Panc1 (cell line): ENCODE measurements at regions not wholly inside any gene's neighbourhood (a gene's known extent, or its start where the extent isn't known, plus 50 kb on each side); places are given as distances from the start of the nearest gene placed in this dataset.

ENCODE experiments used
- ATAC-seq: fragments of 200-7000 bp; cut with Tn5 transposase; 2 replicates; pipeline ENCODE4 v1.9.1; 2020; ENCODE audit warnings: mild to moderate bottlenecking, moderate library complexity
- BruUV-seq: library from RNA; stranded (reverse); fragments of 400-500 nt; replicated peaks from 2 replicates; lab custom pipeline; 2021; lab: Mats Ljungman, UMichigan
- CTCF ChIA-PET: fragments of 300-600 bp; sonication (Branson Sonifier 250); formaldehyde crosslinking; loops from one replicate; lab custom pipeline; 2022; ENCODE audit warnings: antibody characterized with exemption; lab: Charles Lee
- POLR2A ChIA-PET: fragments of 300-600 bp; sonication (Branson Sonifier 250); formaldehyde crosslinking; loops from one replicate; lab custom pipeline; 2022; ENCODE audit warnings: antibody characterized with exemption; lab: Charles Lee
- DNase-seq: peaks from one replicate; pipeline ENCODE4 v3.0.0-alpha.2; 2010; ENCODE audit warnings: low read depth, low spot score
- H3K27ac ChIP-seq: 2 replicates; pipeline ENCODE4 v1.5.1; 2011; ENCODE audit warnings: mild to moderate bottlenecking, low read length, inconsistent platforms
- H3K27me3 ChIP-seq: fragments of 200-500 bp; sonication (Bioruptor generic); 2 replicates; pipeline ENCODE4 v1.6.0; 2014; ENCODE audit warnings: low read length, inconsistent platforms; ENCODE audit not compliant: control insufficient read depth, insufficient read depth
- H3K36me3 ChIP-seq: fragments of 200-500 bp; sonication (Bioruptor generic); 2 replicates; pipeline ENCODE4 v1.5.1; 2014; ENCODE audit warnings: inconsistent platforms, mild to moderate bottlenecking, low read length, moderate library complexity; ENCODE audit not compliant: control insufficient read depth, insufficient read depth
- H3K4me1 ChIP-seq: 2 replicates; pipeline ENCODE4 v1.5.1; 2011; ENCODE audit warnings: inconsistent platforms, mild to moderate bottlenecking, low read length, moderate library complexity; ENCODE audit not compliant: control insufficient read depth, insufficient read depth
- H3K4me3 ChIP-seq, 2 experiments: 2 replicates each; pipeline ENCODE4 v1.5.1; 2011 to 2012; ENCODE audit warnings: low read depth in 2 of 2, low read length in 2 of 2, mild to moderate bottlenecking in 2 of 2, inconsistent platforms in 1 of 2, moderate library complexity in 1 of 2
- H3K9me3 ChIP-seq: fragments of 200-500 bp; sonication (Bioruptor generic); 2 replicates; pipeline ENCODE4 v1.5.1; 2014; ENCODE audit warnings: low read depth, mild to moderate bottlenecking, inconsistent platforms, low read length, moderate library complexity; ENCODE audit not compliant: control insufficient read depth, insufficient read depth
- POLR2AphosphoS5 ChIP-seq: IDR thresholded peaks from 2 replicates; pipeline ENCODE4 v1.6.1; 2012; ENCODE audit warnings: mild to moderate bottlenecking, low read depth, low read length, moderate library complexity
- SIN3A ChIP-seq: IDR thresholded peaks from 2 replicates; pipeline ENCODE4 v1.6.1; 2012; ENCODE audit warnings: low read depth, mild to moderate bottlenecking, low read length, moderate library complexity, borderline replicate concordance; ENCODE audit not compliant: insufficient read depth
- TCF7L2 ChIP-seq: IDR thresholded peaks from 2 replicates; pipeline ENCODE4 v1.6.1; 2011; ENCODE audit warnings: mild to moderate bottlenecking, low read depth, low read length, inconsistent platforms
- in situ Hi-C: cut with HindIII; loops from 2 replicates; pipeline ENCODE4 v1.10.0; 2016; ENCODE audit warnings: low sequenced_read_pairs, low pct_unique_long_range_greater_than_20kb
- intact Hi-C: fragments of 100-400 bp; cut with micrococcal nuclease; formaldehyde crosslinking; loops from one replicate; pipeline ENCODE4 v1.10.0; 2022; ENCODE audit not compliant: unreplicated experiment
- TF ChIP-seq, protein P1 (sequence below), 2 experiments: IDR thresholded peaks; 2 replicates each; pipeline ENCODE4 v1.6.1; 2011 to 2012; ENCODE audit warnings: low read depth in 2 of 2, control low read depth in 1 of 2, low read length in 1 of 2, mild to moderate bottlenecking in 1 of 2, moderate library complexity in 1 of 2; ENCODE audit not compliant: insufficient read depth in 1 of 2
- TF ChIP-seq, protein P2 (sequence below): fragments of 450-650 bp; IDR thresholded peaks from 2 replicates; pipeline ENCODE4 v1.5.1; 2017; ENCODE audit warnings: mild to moderate bottlenecking

DNA sequence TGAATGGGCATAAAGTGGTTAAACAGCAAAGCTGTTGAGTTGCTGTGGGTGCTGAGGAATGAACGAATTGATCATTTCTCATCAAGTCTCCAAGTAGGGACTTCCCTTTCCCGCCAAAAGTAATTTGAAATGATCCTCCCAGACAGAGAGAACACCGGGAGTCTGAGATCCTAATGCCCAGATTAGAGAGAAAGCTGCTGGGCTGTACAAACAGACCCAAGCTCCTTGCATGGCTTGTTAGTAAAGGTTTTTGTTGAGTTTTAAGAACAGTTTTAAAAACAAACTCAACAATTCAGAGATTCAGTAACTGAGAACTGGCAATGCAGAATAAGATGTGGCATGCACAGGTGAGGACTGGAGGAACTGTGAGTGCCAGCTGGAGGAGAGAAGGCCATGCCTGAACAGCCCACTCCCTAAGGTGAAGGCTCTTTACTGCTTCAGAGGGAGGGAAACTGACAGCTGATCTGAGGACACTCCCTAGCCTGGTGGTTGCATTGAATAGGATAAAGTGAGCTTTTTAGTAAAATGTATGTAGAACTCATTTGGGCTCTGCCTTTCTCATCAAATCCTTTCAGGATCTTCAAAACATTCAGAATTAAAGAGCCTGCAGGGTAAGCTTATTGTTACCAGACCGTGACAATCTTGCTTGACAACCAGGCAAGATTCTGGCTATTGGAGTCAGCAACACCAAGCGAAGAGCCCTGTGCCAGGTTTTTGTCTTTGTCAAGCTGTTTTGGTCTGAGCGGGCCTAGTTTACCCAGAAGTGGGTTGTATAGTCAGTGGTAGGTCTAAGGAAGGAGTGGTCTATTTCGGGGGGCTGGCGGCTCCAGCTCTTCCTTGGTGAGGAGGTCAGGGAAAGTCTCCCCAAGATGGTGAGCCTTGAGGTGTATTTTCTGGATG lies 63.2 kb upstream of the IGFBP5 start:
- CTCF ChIA-PET = interaction anchor here (0.6 kb wide), 1 partner anchor 238 kb away, joined by 3 read pairs; no protein-coding TSS in a partner anchor
- H3K4me1 ChIP-seq = no peaks in the 10 kb centered on the region
- no peak overlapping the region for H3K4me3 ChIP-seq
- H3K27me3 ChIP-seq = peaks cover 6% of the 10 kb centered on the region; the same call in 1 of the 2 replicates
- intact Hi-C loops = no loop called here
- POLR2A ChIA-PET = no interaction called here
- H3K9me3 ChIP-seq = no peaks in the 10 kb centered on the region
- no peak for DNase-seq
- ATAC-seq = no peak
- BruUV-seq = no TSS peak
- no peaks in the 10 kb centered on the region for H3K36me3 ChIP-seq
- TF ChIP-seq, protein P1, sequence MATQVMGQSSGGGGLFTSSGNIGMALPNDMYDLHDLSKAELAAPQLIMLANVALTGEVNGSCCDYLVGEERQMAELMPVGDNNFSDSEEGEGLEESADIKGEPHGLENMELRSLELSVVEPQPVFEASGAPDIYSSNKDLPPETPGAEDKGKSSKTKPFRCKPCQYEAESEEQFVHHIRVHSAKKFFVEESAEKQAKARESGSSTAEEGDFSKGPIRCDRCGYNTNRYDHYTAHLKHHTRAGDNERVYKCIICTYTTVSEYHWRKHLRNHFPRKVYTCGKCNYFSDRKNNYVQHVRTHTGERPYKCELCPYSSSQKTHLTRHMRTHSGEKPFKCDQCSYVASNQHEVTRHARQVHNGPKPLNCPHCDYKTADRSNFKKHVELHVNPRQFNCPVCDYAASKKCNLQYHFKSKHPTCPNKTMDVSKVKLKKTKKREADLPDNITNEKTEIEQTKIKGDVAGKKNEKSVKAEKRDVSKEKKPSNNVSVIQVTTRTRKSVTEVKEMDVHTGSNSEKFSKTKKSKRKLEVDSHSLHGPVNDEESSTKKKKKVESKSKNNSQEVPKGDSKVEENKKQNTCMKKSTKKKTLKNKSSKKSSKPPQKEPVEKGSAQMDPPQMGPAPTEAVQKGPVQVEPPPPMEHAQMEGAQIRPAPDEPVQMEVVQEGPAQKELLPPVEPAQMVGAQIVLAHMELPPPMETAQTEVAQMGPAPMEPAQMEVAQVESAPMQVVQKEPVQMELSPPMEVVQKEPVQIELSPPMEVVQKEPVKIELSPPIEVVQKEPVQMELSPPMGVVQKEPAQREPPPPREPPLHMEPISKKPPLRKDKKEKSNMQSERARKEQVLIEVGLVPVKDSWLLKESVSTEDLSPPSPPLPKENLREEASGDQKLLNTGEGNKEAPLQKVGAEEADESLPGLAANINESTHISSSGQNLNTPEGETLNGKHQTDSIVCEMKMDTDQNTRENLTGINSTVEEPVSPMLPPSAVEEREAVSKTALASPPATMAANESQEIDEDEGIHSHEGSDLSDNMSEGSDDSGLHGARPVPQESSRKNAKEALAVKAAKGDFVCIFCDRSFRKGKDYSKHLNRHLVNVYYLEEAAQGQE (IDR thresholded peaks at IDR 0.05; ENCODE audit: insufficient read depth in 1 of 2, low read depth in 2 of 2, low read length in 1 of 2) = no peak
- TF ChIP-seq, protein P2, sequence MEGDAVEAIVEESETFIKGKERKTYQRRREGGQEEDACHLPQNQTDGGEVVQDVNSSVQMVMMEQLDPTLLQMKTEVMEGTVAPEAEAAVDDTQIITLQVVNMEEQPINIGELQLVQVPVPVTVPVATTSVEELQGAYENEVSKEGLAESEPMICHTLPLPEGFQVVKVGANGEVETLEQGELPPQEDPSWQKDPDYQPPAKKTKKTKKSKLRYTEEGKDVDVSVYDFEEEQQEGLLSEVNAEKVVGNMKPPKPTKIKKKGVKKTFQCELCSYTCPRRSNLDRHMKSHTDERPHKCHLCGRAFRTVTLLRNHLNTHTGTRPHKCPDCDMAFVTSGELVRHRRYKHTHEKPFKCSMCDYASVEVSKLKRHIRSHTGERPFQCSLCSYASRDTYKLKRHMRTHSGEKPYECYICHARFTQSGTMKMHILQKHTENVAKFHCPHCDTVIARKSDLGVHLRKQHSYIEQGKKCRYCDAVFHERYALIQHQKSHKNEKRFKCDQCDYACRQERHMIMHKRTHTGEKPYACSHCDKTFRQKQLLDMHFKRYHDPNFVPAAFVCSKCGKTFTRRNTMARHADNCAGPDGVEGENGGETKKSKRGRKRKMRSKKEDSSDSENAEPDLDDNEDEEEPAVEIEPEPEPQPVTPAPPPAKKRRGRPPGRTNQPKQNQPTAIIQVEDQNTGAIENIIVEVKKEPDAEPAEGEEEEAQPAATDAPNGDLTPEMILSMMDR = no peak
- TF ChIP-seq POLR2AphosphoS5 (no peak), TCF7L2 (no peak), SIN3A (no peak)
- in situ Hi-C loops = no loop called here
- H3K27ac ChIP-seq = no peak overlapping the region

GRCh38 chr2:216757532-216757931 lies 62.2 kb upstream of the IGFBP5 start:
- Histone ChIP-seq H3K9me3 (no peaks in the 10 kb centered on the region), H3K4me3 (no peak overlapping the region), H3K36me3 (no peaks in the 10 kb centered on the region), H3K27me3 (peaks cover 6% of the 10 kb centered on the region; the same call in 1 of the 2 replicates), H3K27ac (no peak overlapping the region), H3K4me1 (no peaks in the 10 kb centered on the region)
- no peak for ATAC-seq
- no peak for TF ChIP-seq POLR2AphosphoS5
- TF ChIP-seq, protein P1 (IDR thresholded peaks at IDR 0.05; ENCODE audit: insufficient read depth in 1 of 2, low read depth in 2 of 2, low read length in 1 of 2) = no peak
- TF ChIP-seq TCF7L2 = no peak
- TF ChIP-seq SIN3A = no peak
- TF ChIP-seq, protein P2 = no peak
- intact Hi-C loops (no loop called here), in situ Hi-C loops (no loop called here)
- ChIA-PET POLR2A (no interaction called here), CTCF (no interaction called here)
- no peak for DNase-seq
- BruUV-seq = no TSS peak
